ENCODE measurements at regions not wholly inside any gene's neighbourhood (a gene's known extent, or its start where the extent isn't known, plus 50 kb on each side); places are given as distances from the start of the nearest gene placed in this dataset.
A peak's percentile ranks its signal among the peaks of the same experiment; 100 is the strongest.

DNA sequence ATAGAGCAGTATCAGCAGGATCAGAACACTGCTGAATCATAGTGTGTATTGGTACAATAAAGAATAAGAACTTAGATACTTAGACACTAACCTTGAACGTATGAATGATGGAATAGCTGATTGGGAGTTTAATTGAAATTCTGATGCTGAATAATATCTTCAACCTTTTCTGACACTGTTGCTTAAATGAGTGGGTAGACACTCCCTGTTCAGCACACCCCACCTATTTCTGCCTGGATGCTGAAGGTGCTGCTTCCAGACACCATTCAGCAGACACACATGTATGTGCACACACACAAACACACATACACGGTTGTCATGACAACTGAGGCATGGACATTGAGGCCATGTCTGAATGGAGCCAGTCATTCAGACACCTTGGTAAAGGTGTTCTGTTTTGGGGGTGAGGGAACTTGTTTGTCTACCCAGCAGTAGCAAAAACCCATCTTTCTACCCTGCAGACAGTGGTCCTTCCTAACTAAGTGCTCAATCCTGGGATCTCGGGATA is 54.3 kb downstream of the TMEM215 start:
- DNase-seq (ENCODE audit: low spot score), result no peak

GRCh38 chr9:32839013-32839885 is 55.9 kb downstream of the TMEM215 start:
- no peak for DNase-seq (ENCODE audit: low spot score)

- no peak for DNase-seq (ENCODE audit: low spot score)
These were observed 58.0 kb downstream of the TMEM215 start for GRCh38 chr9:32841314-32841713.

DNA sequence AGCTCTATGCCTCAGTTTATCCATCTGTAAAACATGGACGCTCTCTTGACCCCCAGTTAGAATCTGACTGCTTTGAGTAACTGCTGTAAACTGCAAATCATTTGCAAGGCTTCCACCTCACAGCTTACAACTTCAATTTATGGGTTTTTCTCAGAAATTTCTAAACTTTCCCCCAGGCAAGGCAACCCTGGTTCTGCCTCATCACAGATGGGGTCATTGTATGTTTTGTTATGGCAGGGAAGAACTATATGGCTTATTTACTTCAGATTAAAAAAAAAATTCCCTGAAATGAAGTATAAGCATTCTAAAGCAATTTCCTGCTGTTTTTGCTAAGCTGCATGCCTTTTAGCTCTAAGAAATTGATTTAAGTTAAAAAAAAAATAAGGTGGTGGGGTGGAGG is 60.0 kb downstream of the TMEM215 start:
- no peak for DNase-seq (ENCODE audit: low spot score)

DNA sequence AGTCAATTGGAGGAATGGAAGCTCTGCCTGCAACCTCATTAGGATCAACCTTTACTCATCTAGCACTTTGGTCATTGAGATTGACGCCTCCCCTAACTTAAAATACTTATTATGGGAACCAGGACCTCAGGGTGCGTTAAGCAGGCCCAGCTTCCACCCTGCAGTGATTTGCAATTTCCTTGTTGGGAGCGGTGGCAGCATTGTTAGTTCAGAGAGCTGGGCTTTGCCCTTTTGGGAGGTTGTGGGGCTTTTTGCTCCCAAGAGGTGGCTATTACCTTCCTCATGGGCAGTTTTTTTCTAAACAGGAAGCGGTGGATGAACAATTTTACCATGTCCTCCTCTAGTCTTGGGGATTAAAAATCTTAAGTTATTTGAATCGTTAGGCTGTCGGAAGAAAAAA is 60.9 kb downstream of the TMEM215 start:
- DNase-seq (ENCODE audit: low spot score), result no peak

DNA sequence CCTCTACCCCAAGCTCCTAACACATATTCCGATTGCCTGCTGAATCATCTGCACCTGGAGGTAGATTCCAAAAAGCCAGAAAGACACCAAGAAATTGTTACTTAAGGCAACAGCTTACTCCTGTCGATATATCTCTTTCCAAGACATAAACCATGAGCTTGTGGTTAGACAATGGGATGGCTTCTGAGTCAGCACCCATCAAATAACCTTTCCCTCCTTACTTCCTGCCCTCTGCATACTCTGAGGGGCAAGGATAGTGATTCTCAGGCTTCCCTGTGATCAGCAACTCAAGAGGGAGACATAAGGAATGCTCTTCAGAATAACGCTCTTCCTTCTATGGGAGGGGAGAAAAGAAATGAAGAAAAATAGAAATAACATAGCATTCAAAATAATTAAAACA is 70.9 kb downstream of the TMEM215 start:
- DNase-seq (ENCODE audit: low spot score), result no peak

- no peak for DNase-seq (ENCODE audit: low spot score)
These were observed 72.4 kb downstream of the TMEM215 start for GRCh38 chr9:32855752-32856151.

DNA sequence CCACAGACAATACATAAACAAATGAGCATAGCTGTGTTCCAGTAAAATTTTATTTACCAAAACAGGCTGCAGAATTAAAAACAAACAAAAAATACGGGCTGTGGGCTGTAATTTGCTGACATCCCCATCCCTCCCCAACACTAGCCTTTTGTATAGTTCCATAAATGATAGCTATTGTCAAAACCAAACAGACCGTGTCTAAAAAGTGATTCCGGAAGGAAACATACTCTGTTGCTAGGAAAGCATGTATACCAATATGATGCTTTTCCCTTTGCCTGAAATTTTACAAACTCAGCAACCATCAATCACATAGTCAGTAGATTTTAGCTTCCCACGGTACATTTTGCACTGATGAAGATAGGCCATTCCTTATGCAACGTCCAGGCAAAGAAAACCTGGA is 80.0 kb downstream of the TMEM215 start:
- no peak for DNase-seq (ENCODE audit: low spot score)

DNA sequence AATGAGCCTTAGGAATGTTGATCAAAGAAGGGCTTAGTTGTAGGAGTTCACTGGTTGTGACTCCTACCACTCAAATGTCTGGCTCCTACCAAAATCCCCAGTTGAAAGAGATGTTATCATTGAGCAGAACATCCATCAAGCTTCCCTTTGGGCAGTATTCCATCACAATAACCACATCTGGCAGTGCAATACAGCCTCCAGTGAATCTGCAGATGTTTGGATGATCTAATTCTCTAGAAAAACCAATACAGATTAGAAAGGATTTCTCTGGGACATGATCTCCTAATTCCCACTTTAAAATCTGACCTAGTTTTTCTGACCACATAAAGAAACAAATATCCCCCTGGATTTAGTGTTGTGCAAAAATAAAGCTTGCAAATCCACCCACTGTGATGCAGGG is 81.6 kb downstream of the TMEM215 start:
- DNase-seq (ENCODE audit: low spot score), result no peak

- DNase-seq (ENCODE audit: low spot score), result peak; percentile 7
These were observed 82.9 kb downstream of the TMEM215 start for GRCh38 chr9:32866273-32866672.

GRCh38 chr9:32867026-32867425 is 83.7 kb downstream of the TMEM215 start:
- DNase-seq (ENCODE audit: low spot score), result no peak

DNA sequence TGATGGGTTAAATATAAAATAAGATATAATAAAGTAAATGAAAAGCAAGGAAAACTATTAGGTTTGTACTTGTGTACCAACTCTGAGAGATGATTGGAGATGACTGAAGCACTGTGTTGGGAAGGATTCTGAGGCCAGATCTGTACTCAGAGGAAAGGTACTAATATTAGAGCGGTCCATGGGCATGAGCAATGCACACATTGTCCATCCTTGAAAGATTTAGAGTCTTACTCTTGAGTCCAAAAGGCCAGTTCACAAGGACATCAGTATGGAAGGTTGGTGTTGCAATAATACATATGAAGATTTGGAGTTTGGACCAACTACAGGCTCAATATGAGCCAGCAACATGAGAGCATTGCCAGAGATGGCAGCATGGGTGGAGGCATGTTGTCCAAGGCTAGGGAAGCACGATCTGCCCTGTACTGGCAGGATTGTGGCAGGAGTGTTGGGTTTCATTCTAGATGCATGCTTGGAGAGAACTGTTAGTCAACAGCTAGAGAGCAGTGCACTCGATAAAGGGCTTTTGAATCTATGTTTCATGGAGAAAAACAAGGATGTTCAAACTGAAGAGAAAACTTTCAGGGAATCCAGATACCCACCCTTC is 84.4 kb downstream of the TMEM215 start:
- DNase-seq (ENCODE audit: low spot score), result no peak

DNA sequence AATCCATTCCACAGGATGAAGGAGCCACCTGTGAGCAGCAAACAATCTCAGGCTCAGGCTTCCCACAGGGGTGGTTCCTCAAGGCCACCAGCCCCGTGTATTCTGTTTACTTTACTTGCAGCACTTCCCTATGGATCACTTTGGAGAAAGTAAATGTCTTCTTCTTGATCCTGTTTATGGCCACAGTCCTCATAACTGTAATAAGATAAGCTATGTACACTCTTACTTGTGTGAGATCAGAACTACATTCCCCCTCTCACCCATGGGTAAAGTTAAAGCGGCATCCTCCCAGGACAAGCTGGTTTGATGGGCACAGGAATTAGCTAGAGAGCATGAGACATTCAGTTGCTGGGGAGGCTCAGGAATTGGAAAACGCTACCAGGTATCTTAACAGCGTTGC is 86.1 kb downstream of the TMEM215 start:
- no peak for DNase-seq (ENCODE audit: low spot score)

DNA sequence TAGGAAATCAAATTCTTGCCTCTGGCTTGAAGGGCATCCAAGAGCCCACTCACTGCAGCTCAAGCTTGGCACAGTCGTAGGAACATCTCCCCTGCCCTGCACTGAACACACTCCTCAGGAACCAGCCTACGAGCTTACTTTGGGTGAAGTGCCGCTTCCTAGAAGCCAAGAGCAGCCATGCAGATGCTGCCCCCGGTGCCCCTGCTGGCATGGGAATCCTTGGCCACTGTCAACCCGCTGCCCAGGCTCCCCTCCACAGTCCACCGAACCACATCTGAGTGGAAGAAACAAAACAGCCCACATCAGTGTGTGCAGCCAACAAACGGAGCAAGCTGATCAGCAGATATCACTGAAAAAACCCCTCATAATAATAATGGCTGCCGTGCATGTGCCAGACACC is 89.8 kb downstream of the TMEM215 start:
- DNase-seq (ENCODE audit: low spot score), result no peak

DNA sequence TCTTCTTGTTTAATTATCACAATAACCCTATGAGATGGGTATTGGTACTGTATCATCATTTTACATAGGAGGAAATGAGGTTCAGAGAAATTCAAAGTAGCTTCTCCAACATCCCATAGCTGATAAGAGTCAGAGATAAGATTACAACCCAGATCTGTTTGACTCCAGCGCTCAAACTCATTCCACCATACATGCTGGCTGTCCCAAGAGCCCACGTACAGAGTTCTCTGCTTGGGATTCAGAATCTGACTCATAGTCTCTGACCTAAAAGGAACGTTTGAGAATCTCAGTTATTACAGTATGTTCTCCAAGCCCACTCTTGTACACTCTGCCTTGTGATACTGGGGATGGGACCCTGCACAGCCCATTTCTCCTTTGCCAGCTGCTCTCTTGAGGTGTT is 90.2 kb downstream of the TMEM215 start:
- DNase-seq (ENCODE audit: low spot score), result no peak

DNA sequence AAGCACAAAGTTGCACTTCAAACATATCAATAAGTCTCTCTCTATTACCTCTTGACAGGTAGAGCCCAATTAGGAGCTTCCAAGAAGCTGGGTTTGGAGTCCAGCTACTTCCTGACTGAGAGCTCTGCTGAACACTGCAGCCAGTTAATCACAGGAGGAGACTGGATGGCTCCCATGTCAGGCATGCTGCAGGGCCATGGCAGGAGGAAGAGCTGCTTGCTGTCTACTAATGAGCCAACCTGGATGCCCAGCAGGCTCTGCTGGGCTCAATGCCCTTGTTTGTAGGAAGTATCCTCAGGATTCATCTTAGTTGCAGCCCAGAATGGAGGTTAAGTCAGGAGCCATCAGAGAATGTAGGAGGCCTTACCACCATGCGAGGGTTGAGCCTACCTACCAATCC is 91.9 kb downstream of the TMEM215 start:
- no peak for DNase-seq (ENCODE audit: low spot score)

GRCh38 chr9:32875748-32876147 is 92.4 kb downstream of the TMEM215 start:
- DNase-seq (ENCODE audit: low spot score), result no peak

DNA sequence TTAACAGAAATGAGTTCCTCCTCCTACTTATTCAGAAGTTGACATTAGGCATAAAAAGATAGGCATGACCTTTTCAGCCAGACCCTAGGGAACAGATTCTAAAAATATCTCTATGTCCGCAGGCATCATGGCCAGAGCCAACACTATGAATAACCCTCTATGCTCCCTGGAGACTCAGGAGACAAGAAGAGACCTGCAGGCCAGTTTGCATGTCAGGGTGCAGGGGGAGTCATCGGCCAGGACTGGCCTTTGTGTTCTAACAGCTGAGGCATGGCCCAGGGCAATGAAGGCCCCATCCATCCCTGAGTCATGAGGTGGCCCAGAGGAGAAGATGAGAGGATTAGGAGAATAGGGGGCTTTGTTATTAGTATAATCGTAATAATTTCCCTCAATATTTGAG is 93.8 kb downstream of the TMEM215 start:
- DNase-seq (ENCODE audit: low spot score), result no peak

- DNase-seq (ENCODE audit: low spot score), result no peak
These were observed 94.4 kb downstream of the TMEM215 start for GRCh38 chr9:32877639-32878217.

GRCh38 chr9:32879335-32879734 is 96.0 kb downstream of the TMEM215 start:
- DNase-seq (ENCODE audit: low spot score), result no peak

DNA sequence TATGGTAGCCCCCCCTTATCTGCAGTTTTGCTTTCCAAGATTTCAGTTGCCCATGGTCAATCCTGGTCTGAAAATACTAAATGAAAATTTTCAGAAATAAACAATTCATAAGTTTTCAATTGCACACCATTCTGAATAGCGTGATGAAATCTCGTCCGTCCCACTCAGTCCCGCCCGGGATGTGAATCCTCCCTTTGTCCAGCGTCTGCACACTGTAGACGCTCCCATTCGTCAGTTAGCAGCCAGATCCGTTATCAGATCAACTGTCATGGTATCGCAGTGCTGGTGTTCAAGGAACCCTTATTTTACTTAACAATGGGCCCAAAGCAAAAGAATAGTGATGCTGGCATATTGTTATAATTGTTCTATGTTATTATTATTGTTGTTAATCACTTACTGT is 98.6 kb downstream of the TMEM215 start:
- peak; percentile 12 for DNase-seq (ENCODE audit: low spot score)

- DNase-seq (ENCODE audit: low spot score), result no peak
These were observed 99.4 kb downstream of the TMEM215 start for GRCh38 chr9:32882705-32883104.

DNA sequence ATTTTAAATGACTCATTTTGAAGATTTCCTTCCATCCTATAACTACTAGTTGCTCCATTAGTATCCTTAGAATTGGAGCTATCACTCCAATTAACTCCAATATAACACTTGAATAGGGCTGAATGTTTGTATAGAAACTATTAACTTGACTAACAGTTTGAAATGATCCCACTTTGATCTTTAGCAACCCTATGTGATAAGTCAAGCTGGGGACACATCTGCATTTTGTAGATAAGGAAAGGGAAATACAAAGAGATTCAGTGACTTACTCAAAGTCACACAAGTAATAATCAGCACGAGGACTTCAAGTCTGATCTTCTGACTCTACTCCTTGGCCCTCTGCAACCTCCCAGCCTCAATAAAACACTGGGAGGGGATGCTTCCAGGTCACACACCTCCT is 101.1 kb downstream of the TMEM215 start:
- DNase-seq (ENCODE audit: low spot score), result no peak

All from Ammon's horn (tissue), 1 donor.